GM21515 (cell line): ENCODE measurements at regions not wholly inside any gene's neighbourhood (a gene's known extent, or its start where the extent isn't known, plus 50 kb on each side); places are given as distances from the start of the nearest gene placed in this dataset.

ENCODE experiments used
- ATAC-seq: cut with Tn5 transposase; IDR thresholded peaks from one replicate; pipeline ENCODE4 v1.9.1; 2021; ENCODE audit not compliant: unreplicated experiment

DNA sequence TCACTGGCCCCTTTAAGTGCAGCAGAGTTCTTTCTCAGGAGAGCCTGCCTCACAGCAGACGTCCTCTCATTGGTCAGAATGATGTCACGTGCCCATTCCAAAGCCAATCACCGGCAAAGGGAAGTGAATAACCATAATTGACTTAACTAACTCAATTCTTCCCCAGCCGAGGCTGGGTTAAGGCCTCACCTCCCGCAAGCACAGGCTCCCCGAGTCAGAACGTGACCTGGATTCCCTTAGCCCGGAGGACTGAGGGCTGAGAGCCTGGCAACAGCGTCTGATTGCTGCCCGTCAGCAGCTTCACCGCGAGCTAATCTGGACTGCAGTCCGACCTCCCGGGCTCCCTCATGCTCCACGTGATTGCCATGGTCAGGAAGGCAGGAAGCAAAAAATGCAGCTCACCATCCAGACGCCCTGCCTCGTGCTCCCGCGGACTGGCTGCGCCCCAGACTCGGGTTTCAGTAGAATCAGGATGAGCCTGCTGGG, 92.1 kb upstream of the FZD10 start:
- ATAC-seq, result no peak

GRCh38 chr12:130073721-130074120, 88.5 kb upstream of the FZD10 start:
- ATAC-seq, result no peak

DNA sequence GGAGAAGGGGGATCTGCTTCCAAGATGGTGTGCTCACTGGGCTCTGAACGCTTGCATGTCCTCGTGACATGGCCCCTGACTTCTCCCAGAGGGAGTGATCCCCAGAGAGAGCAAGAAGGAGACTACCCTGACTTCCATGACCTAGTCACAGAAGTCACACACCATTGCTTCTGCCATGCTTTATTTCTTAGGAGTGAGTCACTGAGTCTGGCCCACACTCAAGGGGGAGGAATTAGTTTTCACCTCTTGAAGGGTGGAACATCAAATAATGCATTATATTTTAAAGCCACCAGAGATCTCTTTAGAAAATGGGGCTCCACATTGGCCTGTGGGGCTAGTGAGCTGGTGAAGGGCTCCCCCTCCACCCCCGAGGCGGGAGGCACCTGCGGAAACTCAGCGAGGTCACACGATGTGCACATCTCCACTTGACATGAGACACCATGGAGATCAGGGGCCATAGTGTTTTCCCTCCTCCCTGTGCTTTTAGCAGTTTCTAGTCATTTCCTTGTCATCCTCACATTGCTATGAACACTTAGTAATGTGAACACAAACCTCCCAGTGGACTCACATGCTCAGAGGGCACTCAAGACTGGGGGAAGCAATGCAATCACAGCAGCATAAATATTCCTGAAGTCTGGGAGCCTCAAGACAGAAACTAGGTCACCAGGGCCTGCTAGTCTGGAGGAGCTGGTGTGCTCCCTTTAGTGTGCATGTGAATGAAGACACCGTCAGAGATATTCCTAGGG, 87.4 kb upstream of the FZD10 start:
- no peak for ATAC-seq

DNA sequence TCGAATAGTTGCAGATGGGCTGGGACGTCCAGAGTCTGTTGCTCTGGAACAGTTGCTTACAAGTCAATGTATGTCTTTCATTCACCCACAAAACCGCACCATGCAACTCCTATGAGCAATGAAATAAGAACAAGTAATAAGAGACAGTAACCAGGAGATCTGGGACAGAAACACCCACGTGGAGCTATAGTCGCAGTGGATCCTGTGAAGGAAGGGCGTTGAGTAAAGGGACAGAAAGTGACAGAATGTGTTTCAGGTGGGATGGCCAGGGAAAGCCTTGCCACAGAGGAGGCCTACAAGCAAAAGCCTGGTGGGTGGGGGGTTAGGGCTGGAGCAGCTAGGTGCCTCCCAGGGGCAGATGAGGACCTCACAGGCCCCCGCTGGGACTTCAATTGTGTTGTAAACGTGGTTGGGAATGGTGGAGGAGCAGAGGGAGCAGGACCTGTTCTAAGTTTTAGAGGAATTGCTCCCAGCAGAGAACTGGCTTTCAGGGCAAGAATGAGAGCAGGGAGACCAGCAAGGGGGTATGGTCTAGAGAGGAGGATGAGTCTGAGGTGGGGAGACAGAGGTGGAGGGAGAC, 86.7 kb upstream of the FZD10 start:
- ATAC-seq, result no peak

DNA sequence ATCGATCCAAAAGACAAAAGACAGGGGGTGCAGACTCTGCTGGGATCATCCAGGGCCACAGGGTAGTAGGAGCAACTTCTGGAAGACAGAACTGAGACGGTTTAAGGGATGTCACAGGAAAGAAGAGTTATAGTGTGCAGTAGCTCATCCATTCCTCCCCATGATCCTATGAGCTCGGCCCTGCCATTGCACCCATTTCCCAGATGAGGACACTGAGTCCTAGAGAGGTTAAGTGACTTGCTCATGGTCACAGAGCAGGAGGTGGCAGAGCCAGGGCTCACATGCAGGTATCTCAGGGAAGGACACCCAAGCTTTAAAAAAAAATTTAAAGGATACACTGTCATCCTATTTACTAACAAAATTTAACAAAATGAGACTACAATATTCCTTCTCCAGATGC, 86.1 kb upstream of the FZD10 start:
- ATAC-seq, result no peak

- ATAC-seq, result no peak
Measured at GRCh38 chr12:130076752-130077151, 85.5 kb upstream of the FZD10 start.

DNA sequence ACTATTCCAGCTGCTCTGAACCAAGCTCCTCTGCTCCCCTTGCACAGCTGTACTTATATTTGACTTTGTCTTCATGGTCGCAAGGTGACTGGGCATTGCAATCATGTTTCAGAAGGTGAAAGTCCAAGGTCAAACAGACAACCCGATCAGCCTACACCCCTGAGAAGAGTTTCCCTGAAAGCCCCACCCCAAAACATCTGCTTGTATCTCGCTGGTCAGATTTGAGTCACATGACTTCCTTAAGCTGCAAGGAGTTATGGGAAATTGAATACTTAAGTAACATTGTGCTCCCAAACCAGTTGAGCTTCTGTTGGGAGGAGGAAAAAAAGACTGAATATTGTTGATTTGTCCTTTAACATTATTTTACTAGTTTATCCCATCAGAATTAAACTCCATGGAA, 83.4 kb upstream of the FZD10 start:
- no peak for ATAC-seq

DNA sequence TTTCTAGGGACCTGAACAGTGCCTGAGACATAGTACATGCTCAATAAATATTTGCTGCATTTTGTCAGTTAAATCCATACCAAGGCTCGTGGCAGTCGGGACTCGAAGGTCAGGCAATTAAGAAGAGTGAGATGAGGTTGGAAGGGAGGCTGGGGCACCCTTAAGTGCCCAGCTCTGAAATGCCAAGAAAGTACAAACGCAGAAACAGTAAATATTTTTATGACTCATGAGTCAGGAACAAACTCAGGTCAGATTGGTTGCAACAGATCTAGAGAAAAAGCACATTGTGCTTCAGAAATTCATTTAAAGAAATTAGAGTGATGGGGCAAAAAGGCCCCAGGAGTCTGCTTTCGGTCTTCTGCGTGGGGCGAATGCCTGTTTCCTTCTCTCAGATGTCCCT, 83.0 kb upstream of the FZD10 start:
- ATAC-seq, result no peak

GRCh38 chr12:130080205-130080604, 82.1 kb upstream of the FZD10 start:
- no peak for ATAC-seq

- no peak for ATAC-seq
Measured at GRCh38 chr12:130081117-130081805, 81.0 kb upstream of the FZD10 start.

DNA sequence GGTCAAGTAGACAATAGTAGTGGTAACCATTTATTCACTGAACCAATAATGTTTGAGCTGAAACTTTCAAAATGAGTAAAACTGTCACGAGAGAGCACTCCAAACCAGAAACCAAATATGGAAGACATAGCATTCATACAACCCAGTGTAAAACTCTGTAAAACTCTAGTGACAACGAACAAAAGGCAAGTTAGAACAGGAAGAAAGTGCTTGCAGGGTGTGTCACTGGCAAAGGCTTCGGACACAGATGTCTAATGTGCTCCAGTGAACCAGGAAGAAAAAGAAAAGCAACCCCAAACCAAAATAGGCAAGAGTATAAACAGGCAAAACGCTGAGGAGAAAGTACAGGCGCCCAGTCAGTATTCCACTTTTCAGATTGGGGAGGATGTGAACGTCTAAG, 79.3 kb upstream of the FZD10 start:
- ATAC-seq, result no peak

DNA sequence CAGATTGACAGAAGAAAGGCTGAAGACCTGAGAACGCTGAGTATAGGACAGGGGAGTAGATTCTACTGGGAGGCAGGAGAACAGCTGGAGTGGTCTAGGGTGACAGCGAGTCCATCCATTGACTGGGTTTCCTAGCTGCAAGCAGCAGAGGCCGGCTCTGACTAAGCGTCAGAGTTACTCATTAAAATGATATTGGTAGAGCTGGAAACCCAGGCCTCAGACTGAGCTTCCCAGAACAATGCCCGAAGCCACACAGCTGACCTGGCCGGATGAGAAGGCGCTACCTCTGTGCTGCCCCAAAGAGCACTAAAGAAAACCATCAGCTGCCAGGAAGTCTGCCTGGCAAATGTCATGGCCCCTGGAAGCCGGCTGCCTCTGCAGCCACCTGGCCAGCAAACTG, 78.5 kb upstream of the FZD10 start:
- no peak for ATAC-seq

- no peak for ATAC-seq
Measured at GRCh38 chr12:130084359-130084758, 77.9 kb upstream of the FZD10 start.

- no peak for ATAC-seq
Measured at GRCh38 chr12:130086248-130086647, 76.0 kb upstream of the FZD10 start.

GRCh38 chr12:130086797-130087196, 75.5 kb upstream of the FZD10 start:
- no peak for ATAC-seq

GRCh38 chr12:130087222-130087621, 75.0 kb upstream of the FZD10 start:
- no peak for ATAC-seq

DNA sequence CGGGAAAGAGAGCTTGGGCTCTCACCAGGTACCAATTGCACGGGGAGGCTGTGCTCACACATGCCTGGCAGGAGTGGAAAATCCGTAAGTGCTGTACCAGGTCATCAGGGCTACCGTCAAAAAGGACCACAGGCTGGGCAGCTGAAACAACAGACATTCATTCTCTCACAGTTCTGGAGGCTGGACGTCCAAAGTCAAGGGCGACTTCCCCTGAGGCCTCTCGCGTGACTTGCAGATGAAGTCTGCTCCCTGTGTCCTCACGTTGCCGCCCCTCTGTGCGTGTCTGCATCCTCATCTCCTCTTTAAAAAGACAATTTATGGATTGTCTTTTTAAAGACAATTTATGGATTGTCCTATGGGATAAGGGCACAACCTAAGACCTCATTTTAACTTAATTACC, 73.8 kb upstream of the FZD10 start:
- no peak for ATAC-seq

- no peak for ATAC-seq
Measured at GRCh38 chr12:130090542-130090941, 71.7 kb upstream of the FZD10 start.

DNA sequence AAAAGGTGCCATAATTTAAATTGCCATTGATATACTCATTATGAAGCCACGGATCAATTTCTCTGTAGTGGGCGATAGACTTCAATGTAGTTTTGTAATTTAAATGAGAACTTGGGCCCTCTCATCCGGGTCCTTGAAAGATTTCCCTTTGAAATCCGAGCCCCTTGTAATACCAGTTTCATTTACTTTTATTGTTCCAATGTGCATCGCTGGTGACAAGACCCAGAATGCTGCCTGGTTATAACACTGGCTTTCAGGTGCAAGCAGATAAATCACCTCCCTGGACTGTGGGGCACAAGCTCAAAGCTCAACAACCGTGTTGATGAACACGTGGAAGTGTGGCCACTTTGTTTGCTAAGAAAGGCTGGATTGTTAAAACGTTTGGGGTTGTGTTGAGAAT, 68.9 kb upstream of the FZD10 start:
- no peak for ATAC-seq

DNA sequence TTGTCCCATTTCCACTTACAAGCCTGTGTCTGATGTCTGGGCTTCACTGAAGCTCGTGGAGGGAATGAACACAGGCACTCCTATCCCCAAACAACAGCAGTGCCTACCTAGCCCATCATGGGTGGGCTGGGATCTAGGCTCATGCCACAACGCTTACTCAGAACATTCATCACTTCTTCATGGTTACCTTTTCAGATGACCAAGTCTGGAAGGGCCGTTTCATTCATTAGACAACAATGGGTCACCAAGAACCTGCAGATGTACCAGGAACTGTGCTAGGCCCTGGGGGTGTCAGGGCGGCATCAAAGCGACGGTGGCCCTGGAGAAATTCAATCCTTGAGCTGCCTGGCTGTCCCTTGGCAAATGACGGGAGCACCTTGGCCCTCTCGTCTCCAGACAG, 64.9 kb upstream of the FZD10 start:
- ATAC-seq, result no peak

DNA sequence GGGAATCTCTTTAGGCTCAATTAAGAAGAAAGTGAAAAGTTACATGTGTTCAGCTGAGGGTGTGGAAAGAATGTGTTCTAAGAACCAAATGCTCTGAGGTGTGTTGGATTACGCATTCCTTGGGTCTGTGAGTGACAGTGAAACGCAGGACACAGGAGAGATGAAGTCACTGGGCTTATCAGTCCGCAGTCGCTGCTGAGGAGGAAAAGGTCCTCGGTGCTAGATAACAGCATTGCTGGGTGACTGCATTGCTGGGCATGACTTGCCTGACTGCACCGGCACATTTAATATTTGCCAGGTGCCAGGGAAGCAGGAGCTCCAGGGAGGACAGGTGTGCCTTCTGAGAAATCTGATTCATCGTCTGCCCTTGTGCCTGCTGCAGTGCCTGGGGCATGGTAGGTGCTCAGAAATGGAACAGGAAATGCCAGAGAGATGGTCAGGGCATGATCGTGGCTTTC, 64.4 kb upstream of the FZD10 start:
- ATAC-seq, result no peak

DNA sequence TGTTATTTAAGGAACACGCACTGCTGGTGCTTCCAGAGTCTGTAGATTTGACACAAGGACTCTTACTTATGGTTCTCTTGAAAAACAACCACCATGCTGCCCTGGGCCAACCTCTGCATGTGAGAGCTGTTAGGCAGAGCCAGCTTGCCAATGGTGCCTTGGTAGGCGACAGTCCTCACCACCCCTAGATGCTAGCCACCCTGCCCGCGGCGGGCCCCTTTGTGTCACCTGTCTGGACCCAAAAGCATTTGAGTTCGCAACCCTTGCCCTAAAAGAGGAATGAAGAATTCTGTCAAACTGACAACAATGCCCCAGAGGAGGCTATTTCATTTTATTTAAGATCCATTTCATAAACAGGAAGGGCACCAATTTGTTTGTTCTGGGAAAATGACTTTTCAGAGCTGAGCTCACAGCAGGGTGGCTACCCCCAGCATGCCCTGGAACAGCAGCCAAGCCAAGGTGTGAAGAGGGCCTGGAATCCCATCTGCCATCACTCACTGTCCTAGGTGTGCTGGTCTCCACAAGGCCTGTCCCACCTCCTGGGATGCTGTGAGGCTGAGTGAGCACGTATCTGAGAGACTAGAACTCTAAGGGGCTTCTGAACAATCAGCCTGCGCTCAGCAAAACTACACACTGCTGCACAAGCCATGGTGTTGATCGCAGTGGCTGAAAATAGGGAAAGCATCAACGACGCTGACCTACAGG, 63.8 kb upstream of the FZD10 start:
- ATAC-seq, result no peak
